Upper lobe of right lung (tissue), 1 donor: ENCODE measurements at regions not wholly inside any gene's neighbourhood (a gene's known extent, or its start where the extent isn't known, plus 50 kb on each side); places are given as distances from the start of the nearest gene placed in this dataset.

Experiments used
- ATAC-seq: fragments of 200-7000 bp; cut with Tn5 transposase; one replicate; pipeline ENCODE4 v1.9.1; 2020; ENCODE audit warnings: mild to moderate bottlenecking, moderate library complexity
- DNase-seq: peaks from one replicate; pipeline ENCODE4 v3.0.0-alpha.2; 2020
- H3K27ac ChIP-seq: fragments of 200-600 bp; one replicate; pipeline ENCODE4 v1.8.0; 2022
- H3K27me3 ChIP-seq: fragments of 200-600 bp; one replicate; pipeline ENCODE4 v1.8.0; 2022; ENCODE audit warnings: mild to moderate bottlenecking
- H3K36me3 ChIP-seq: fragments of 200-600 bp; one replicate; pipeline ENCODE4 v1.8.0; 2022
- H3K4me1 ChIP-seq: fragments of 200-600 bp; one replicate; pipeline ENCODE4 v1.8.0; 2022
- H3K4me3 ChIP-seq: fragments of 200-600 bp; one replicate; pipeline ENCODE4 v1.8.0; 2022; ENCODE audit warnings: mild to moderate bottlenecking
- H3K9me3 ChIP-seq: fragments of 200-600 bp; one replicate; pipeline ENCODE4 v1.8.0; 2022
- intact Hi-C: fragments of 100-400 bp; cut with DNase I; formaldehyde crosslinking; loops from one replicate; pipeline ENCODE4 v1.11.0; 2022
- TF ChIP-seq, protein P1 (sequence below): fragments of 200-600 bp; IDR thresholded peaks from one replicate; pipeline ENCODE4 v1.8.0; 2022; ENCODE audit warnings: antibody characterized with exemption
- donor health status: DM: no; HTN: yes; CAD: no; lungs with severe emphysema.

DNA sequence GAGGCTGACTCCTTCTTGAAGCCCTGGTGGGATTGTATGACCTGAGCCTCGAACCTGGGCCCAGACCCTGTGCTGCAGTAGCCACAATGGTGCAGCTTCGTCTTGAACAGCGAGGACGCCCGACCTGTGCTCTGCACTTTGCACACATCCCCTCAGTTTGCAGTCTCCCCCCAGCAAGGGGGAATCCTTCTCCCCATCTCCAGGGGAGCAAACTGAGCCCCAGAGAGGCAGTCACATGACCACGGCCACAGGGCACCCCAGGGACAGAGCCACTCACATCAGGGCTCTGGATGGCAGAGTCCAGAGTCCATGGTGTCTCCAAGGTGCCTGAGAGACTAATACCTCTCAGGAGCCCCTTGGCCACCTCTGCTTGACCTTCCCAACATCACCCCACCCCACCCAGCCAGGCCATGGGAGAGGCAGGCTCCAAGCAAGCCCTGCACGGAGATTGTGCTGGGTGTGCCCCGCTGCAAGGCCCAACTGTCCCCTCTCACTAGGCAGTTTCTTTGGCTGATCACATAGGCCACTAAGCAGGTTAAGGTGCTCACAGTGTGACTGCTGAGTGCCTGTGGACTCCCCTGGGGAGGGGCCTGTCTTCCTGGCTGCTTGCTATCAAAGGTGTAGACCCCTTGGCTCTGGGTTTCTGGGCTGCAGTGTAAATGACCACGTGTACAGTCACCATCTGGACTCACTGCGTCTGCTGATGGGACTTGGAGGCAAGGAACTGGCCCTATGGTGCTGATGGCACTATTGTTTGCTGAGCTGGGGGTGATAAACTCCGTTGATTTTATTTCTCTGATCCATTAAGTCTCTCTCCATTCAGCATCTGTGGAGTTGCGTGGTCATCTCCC is 398.1 kb downstream of the MATN1 start:
- no peak for DNase-seq
- H3K4me1 ChIP-seq: no peaks in the 10 kb centered on the region
- H3K27me3 ChIP-seq: peaks cover 18% of the 10 kb centered on the region
- TF ChIP-seq, protein P1, sequence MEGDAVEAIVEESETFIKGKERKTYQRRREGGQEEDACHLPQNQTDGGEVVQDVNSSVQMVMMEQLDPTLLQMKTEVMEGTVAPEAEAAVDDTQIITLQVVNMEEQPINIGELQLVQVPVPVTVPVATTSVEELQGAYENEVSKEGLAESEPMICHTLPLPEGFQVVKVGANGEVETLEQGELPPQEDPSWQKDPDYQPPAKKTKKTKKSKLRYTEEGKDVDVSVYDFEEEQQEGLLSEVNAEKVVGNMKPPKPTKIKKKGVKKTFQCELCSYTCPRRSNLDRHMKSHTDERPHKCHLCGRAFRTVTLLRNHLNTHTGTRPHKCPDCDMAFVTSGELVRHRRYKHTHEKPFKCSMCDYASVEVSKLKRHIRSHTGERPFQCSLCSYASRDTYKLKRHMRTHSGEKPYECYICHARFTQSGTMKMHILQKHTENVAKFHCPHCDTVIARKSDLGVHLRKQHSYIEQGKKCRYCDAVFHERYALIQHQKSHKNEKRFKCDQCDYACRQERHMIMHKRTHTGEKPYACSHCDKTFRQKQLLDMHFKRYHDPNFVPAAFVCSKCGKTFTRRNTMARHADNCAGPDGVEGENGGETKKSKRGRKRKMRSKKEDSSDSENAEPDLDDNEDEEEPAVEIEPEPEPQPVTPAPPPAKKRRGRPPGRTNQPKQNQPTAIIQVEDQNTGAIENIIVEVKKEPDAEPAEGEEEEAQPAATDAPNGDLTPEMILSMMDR: no peak
- no peak overlapping the region for H3K27ac ChIP-seq
- H3K36me3 ChIP-seq: no peaks in the 10 kb centered on the region
- no peak overlapping the region for H3K4me3 ChIP-seq
- intact Hi-C loops: no loop called here
- ATAC-seq: no peak
- no peaks in the 10 kb centered on the region for H3K9me3 ChIP-seq

DNA sequence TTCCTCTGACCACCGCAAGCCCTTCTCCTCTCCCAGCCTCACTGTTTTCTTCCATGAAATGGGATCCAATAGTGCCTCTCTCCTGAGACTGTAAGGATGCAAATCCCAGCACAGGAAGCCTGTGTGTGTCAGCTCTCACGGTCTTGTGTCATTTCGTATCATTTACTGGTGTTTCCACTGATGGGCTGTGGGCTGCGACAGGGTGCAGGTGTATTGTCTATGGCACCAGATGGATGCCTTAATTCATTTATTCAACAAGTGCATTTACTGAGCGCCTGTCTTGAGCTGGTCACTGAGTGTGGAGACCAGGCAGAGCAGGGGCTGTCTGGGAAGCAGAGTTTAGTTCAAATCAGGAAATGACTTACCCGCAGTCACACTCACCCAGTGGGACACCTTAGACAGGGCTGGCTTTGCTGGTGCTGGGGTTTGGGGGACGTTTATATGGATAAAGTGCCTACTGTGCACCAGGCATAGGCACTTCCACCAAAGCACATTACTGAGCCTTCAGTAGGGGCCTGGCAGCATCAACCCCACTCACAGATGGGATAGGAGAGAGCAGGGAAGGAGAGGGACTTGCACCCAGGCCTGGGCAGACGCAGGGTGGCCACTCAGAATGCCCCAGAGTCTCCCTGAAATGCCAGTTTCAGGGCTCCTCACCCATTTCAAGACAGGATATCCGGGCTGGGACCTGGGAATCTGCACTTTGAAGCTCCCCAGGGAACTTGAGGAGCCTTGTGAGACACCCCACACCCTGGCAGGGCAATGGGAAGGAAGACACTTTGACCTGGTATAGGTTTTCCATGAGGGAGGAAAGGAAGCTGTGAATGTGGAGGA is 398.9 kb downstream of the MATN1 start:
- no peak overlapping the region for H3K27ac ChIP-seq
- H3K27me3 ChIP-seq: peaks cover 19% of the 10 kb centered on the region

DNA sequence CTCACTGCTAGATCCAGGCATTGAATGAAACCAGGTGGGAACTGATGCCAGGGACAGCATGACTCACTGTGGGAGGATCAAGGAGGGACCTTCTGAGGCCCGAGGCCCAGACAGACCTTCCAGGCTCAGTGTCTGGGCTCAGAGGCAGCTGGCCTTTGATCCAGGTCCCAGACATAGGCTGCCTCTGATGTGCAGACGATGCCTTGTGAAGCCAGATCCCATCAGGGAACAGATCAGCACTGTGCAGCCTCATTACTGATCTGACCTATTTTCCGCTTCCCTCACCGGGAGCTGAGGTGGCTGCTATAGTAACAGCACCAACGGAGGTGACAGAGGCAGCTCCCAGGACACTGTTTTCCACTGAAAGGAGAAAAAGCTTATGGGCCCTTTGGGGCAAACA is 399.5 kb downstream of the MATN1 start:
- H3K36me3 ChIP-seq: no peaks in the 10 kb centered on the region
- no peaks in the 10 kb centered on the region for H3K9me3 ChIP-seq
- intact Hi-C loops: no loop called here
- TF ChIP-seq, protein P1: no peak
- H3K27me3 ChIP-seq: peaks cover 16% of the 10 kb centered on the region
- DNase-seq: no peak
- no peak overlapping the region for H3K4me3 ChIP-seq
- no peak overlapping the region for H3K27ac ChIP-seq
- no peaks in the 10 kb centered on the region for H3K4me1 ChIP-seq
- ATAC-seq: no peak

More for the DNA sequence above, 398.9 kb downstream of the MATN1 start:
- Histone ChIP-seq H3K4me3 (no peak overlapping the region), H3K4me1 (no peaks in the 10 kb centered on the region), H3K9me3 (no peaks in the 10 kb centered on the region), H3K36me3 (no peaks in the 10 kb centered on the region)
- intact Hi-C loops: no loop called here
- DNase-seq (no peak), ATAC-seq (no peak)
- TF ChIP-seq, protein P1: no peak

DNA sequence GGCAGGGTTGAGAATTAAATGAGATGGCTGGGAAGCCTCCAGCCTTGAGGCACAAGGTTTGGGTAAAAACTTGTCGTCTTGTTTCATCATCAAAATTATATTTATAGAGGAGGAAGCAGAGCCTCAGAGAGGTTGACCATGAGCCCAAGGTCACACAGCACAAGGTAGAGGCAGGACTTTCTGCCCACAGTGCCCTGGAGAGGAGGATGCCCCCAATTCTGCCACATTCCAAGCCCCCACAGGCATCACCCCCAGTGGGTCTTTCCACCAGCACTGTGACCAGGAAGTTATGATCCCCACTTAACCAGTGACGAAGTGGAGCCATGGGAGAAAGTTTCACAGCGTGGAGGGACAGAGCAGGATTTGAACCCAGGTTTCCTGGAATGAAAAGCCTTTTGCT is 400.0 kb downstream of the MATN1 start:
- H3K27ac ChIP-seq: no peak overlapping the region
- H3K27me3 ChIP-seq: peaks cover 11% of the 10 kb centered on the region
- no peak for DNase-seq
- intact Hi-C loops: no loop called here
- no peaks in the 10 kb centered on the region for H3K4me1 ChIP-seq
- no peaks in the 10 kb centered on the region for H3K9me3 ChIP-seq
- TF ChIP-seq, protein P1: no peak
- no peak overlapping the region for H3K4me3 ChIP-seq
- no peak for ATAC-seq
- no peaks in the 10 kb centered on the region for H3K36me3 ChIP-seq

DNA sequence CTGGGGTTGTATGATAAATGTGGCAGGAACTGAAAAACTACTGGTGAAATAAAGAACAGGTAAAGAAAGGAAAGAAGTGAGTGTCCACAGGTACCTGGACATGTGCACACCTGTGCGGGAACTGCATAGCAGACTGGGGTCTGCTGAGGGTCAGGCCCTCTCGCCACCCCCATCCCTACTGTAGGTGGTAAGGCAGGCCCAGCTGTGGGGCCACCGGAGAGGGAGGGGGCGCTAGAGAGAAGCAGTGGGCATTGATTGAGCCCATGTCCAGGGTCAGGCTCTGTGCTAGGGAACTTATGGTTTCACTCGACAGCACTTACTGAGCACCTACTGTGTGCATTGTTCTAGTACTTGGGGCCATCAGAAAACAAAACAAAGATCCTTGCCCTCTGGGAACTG is 400.5 kb downstream of the MATN1 start:
- H3K4me3 ChIP-seq: no peak overlapping the region
- intact Hi-C loops: no loop called here
- peaks cover 10% of the 10 kb centered on the region for H3K27me3 ChIP-seq
- no peak for ATAC-seq
- no peaks in the 10 kb centered on the region for H3K36me3 ChIP-seq
- TF ChIP-seq, protein P1: no peak
- no peaks in the 10 kb centered on the region for H3K4me1 ChIP-seq
- no peak for DNase-seq
- H3K27ac ChIP-seq: no peak overlapping the region
- no peaks in the 10 kb centered on the region for H3K9me3 ChIP-seq
